Gastrocnemius medialis (tissue), 4 donors: ENCODE measurements at regions not wholly inside any gene's neighbourhood (a gene's known extent, or its start where the extent isn't known, plus 50 kb on each side); places are given as distances from the start of the nearest gene placed in this dataset.

ENCODE experiments used
- ATAC-seq, 2 donors: fragments of 150-250 bp; one replicate each; pipeline ENCODE4 v1.9.1; 2016
- DNase-seq, 2 donors: peaks; one replicate each; pipeline ENCODE4 v3.0.0-alpha.2; 2019
- H3K27ac ChIP-seq, 4 donors: fragments of 200-600 bp; sonication (generic); 1 replicate in 1 of 4; 2 replicates in 3 of 4; pipeline ENCODE4 v1.5.1; 2016 to 2018; ENCODE audit warnings: mild to moderate bottlenecking in 2 of 4, moderate library complexity in 1 of 4
- H3K27me3 ChIP-seq, 3 donors: fragments of 200-600 bp; sonication (generic) in 2 of 3; 1 replicate in 1 of 3; 2 replicates in 2 of 3; pipeline versions ENCODE4 v1.5.1 to v1.6.0; 2016 to 2019; ENCODE audit warnings: mild to moderate bottlenecking in 1 of 3, moderate library complexity in 1 of 3
- H3K36me3 ChIP-seq, 2 donors: fragments of 200-600 bp; sonication (generic) in 1 of 2; one replicate each; pipeline ENCODE4 v1.5.1; 2017 to 2018
- H3K4me1 ChIP-seq, 2 donors: fragments of 200-600 bp; sonication (generic) in 1 of 2; one replicate each; pipeline ENCODE4 v1.5.1; 2016 to 2017; ENCODE audit warnings: mild to moderate bottlenecking in 2 of 2
- H3K4me3 ChIP-seq, 4 donors: fragments of 200-600 bp; sonication (generic) in 3 of 4; 1 replicate in 1 of 4; 2 replicates in 3 of 4; pipeline ENCODE4 v1.5.1; 2016 to 2019; ENCODE audit warnings: mild to moderate bottlenecking in 2 of 4
- H3K9me3 ChIP-seq, 3 donors: fragments of 200-600 bp; sonication (generic) in 2 of 3; 1 replicate in 1 of 3; 2 replicates in 2 of 3; pipeline ENCODE4 v1.5.1; 2016 to 2019
- CTCF ChIP-seq, 5 experiments: fragments of 450-650 bp in 3 of 5; fragments of 200-600 bp in 2 of 5; sonication (generic) in 2 of 5; IDR thresholded peaks in 4 of 5; conservative IDR thresholded peaks in 1 of 5; 1 replicate in 4 of 5; 2 replicates in 1 of 5; pipeline ENCODE4 v1.5.1; 2016 to 2019; ENCODE audit warnings: antibody characterized with exemption in 5 of 5, mild to moderate bottlenecking in 3 of 5, moderate library complexity in 3 of 5
- POLR2A ChIP-seq, 2 donors: fragments of 450-650 bp; IDR thresholded peaks; one replicate each; pipeline ENCODE4 v1.6.1; 2017; ENCODE audit warnings: antibody characterized with exemption in 2 of 2, mild to moderate bottlenecking in 2 of 2, moderate library complexity in 2 of 2
- in situ Hi-C, 4 donors: fragments of 200-750 bp; cut with MboI; loops; one replicate each; pipeline versions ENCODE4 v1.15.0 to v1.8.0; 2017; ENCODE audit warnings: low sequenced_read_pairs in 4 of 4
- intact Hi-C: fragments of 100-400 bp; cut with DNase I; formaldehyde crosslinking; loops from one replicate; pipeline ENCODE4 v1.15.1; 2023; ENCODE audit warnings: low total_unique reads

GRCh38 chr18:76571689-76572088, 76.6 kb upstream of the ZNF516 start:
- Histone ChIP-seq H3K36me3 (no peaks in the 10 kb centered on the region), H3K27ac (no peak overlapping the region), H3K27me3 (no peaks in the 10 kb centered on the region), H3K4me3 (no peak overlapping the region), H3K9me3 (no peaks in the 10 kb centered on the region), H3K4me1 (no peaks in the 10 kb centered on the region)
- ATAC-seq (no peak), DNase-seq (no peak)
- intact Hi-C loops: no loop called here
- TF ChIP-seq CTCF (IDR thresholded peaks at IDR 0.05 in 4 of 5, conservative IDR thresholded peaks at IDR 0.05 in 1 of 5) (no peak), POLR2A (IDR thresholded peaks at IDR 0.05) (no peak)
- in situ Hi-C loops: no loop called here

GRCh38 chr18:76570856-76571255, 75.8 kb upstream of the ZNF516 start:
- Histone ChIP-seq H3K36me3 (no peaks in the 10 kb centered on the region), H3K4me1 (peaks cover 1 to 5% of the 10 kb centered on the region in 2 donors), H3K4me3 (no peak overlapping the region), H3K9me3 (no peaks in the 10 kb centered on the region), H3K27ac (no peak overlapping the region), H3K27me3 (no peaks in the 10 kb centered on the region)
- intact Hi-C loops: no loop called here
- ATAC-seq (no peak), DNase-seq (no peak)
- TF ChIP-seq CTCF (IDR thresholded peaks at IDR 0.05 in 4 of 5, conservative IDR thresholded peaks at IDR 0.05 in 1 of 5): no peak
- TF ChIP-seq POLR2A (IDR thresholded peaks at IDR 0.05): no peak
- in situ Hi-C loops: no loop called here

- ATAC-seq: no peak
These were observed 74.8 kb upstream of the ZNF516 start for GRCh38 chr18:76569644-76570419.

GRCh38 chr18:76568731-76569130, 73.7 kb upstream of the ZNF516 start:
- H3K27me3 ChIP-seq: no peaks in the 10 kb centered on the region
- H3K4me1 ChIP-seq: peaks cover 11 to 18% of the 10 kb centered on the region in 2 donors
- no peaks in the 10 kb centered on the region for H3K36me3 ChIP-seq
- intact Hi-C loops (no loop called here), in situ Hi-C loops (no loop called here)
- no peak overlapping the region for H3K27ac ChIP-seq
- no peak for DNase-seq
- no peak for TF ChIP-seq POLR2A (IDR thresholded peaks at IDR 0.05)
- TF ChIP-seq CTCF (IDR thresholded peaks at IDR 0.05 in 4 of 5, conservative IDR thresholded peaks at IDR 0.05 in 1 of 5): no peak
- no peak for ATAC-seq
- no peaks in the 10 kb centered on the region for H3K9me3 ChIP-seq
- no peak overlapping the region for H3K4me3 ChIP-seq

More at GRCh38 chr18:76569644-76570419, 74.8 kb upstream of the ZNF516 start:
- Histone ChIP-seq H3K27ac (no peak overlapping the region), H3K9me3 (no peaks in the 10 kb centered on the region), H3K4me3 (no peak overlapping the region), H3K36me3 (no peaks in the 10 kb centered on the region), H3K27me3 (no peaks in the 10 kb centered on the region), H3K4me1 (peaks cover 8 to 13% of the 10 kb centered on the region in 2 donors)
- in situ Hi-C loops (no loop called here), intact Hi-C loops (no loop called here)
- no peak for TF ChIP-seq POLR2A (IDR thresholded peaks at IDR 0.05)
- TF ChIP-seq CTCF (IDR thresholded peaks at IDR 0.05 in 4 of 5, conservative IDR thresholded peaks at IDR 0.05 in 1 of 5): no peak
- DNase-seq: no peak
